ENCODE measurements at regions not wholly inside any gene's neighbourhood (a gene's known extent, or its start where the extent isn't known, plus 50 kb on each side); places are given as distances from the start of the nearest gene placed in this dataset.
"Not testable (repeated sequence)": the region's sequence is repeated elsewhere in the genome, so short reads cannot be mapped to it uniquely, and the experiment has no call there.

DNA sequence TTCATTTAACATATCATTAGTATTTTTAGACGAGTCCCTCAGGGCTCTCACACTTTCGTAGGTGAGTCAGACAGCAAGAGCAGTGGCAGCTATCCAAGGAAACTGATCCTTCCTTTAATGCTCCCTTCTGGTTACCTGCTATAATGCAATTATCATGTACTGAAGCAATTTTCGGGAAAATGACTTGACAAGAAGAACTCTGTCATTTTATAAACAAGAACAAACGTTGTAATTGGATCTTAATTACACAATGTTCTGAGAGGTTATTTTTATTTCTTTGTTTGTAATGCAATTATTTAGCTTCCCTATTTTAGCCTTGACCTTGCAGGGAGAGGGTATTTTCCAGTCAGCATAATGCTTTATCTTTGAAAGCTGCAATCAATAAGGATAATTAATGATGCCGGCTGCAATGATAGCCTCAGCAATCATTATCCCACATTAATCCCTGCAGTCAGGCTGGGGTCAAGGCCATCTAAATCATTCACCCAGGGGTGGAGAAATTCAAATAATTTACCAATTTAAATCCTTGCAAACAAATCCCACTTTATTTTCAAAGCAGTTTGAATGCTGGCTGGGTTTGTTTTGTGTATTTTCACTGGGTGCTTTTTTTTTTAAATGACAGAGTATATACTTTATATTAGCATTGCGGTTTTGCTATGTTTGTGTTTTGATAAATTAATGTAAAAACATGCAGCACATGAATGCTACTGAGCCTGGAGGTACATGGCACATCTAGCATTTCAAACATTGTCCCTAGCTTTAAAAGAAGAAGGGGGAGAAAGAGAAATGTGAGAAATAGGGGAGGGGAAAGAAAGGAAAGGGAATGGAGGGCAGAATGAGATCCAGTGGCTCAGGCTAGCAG, 249.9 kb downstream of the SHOX2 start:
- DNase-seq = no peak

DNA sequence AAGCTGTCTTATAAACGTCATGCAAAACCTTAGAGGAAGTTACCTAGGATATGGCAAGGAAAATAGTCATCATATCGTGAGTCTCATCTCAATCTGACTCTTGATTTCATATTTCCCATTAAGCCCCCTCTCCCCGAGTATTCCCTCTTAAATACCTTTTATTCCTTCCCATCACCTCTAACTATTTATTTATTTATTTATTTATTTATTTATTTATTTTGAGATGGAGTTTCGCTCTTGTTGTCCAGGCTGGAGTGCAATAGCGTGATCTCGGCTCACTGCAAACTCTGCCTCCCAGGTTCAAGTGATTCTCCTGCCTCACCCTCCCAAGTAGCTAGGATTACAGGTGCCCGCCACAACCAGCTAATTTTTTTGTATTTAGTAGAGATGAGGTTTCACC, 260.4 kb downstream of the SHOX2 start:
- not testable (repeated sequence) for DNase-seq

DNA sequence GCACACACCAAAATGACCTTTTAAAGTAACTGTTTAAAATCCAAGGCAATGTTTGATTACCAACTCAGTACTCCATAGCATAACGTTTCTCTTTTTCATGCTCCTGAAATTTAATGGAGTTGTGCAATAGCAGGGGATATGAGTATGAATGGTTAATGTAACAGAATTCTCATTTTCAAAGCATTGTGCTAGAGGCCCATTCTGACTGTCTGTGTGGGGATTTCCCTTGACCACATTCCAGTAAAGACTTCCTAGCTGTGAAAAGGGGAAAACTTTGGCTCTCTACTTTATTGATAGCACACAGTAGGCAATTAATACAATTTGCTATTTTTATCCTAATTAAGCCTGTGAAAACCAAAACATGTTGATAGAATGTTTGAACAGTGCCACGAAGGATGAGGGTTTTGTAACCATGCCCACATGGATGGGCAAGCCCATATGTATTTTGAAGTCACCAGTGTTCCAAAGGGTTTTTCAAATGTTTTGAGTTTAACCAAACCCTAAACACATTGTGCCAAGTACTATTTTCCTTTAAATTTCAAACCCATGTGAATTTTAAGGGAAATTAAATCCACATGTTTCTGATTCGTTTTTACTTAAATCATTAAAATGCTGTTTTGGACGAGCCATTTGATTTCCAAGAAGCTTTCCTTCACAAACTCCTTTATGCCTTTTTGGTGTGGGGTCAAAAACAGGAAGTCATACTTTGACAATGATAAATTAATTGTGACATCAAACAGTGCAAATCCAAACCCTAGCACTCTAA, 261.2 kb downstream of the SHOX2 start:
- no peak for DNase-seq

DNA sequence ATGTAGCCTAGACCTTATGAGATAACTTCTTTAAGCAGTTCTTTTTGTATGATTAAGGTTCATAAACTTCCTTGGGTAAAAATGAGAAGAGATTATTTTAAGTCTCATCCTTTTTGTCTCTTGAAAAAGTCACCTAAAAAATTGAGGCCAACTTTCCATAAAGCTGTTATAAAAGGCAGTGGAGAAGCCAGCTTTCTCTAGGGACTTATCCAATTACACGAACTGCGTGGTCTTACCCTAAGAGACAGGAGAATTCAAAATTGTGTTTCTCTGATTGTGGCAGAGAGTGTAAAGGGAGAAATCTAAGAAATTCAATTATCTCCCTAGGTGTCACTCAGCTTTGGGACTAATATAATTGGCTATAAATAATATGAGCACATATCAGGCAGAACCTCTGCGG, 262.0 kb downstream of the SHOX2 start:
- no peak for DNase-seq

DNA sequence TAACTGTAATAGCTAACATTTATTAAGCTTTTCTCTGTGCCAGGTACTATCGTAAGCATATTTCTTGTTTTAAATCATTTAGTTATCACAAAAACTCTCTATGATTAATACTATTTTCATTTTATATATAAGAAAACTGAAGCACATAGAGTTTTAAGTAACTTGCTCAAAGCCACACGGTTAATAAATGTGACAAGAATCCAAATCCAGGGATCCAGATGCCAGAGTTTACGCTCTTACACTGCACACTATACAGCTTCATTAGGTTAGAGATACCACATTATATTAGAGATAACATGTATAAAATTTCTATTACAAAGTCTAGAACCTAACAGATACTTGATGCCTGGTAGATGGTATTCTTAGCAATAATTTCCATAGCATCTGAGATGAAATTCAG, 265.2 kb downstream of the SHOX2 start:
- no peak for DNase-seq

DNA sequence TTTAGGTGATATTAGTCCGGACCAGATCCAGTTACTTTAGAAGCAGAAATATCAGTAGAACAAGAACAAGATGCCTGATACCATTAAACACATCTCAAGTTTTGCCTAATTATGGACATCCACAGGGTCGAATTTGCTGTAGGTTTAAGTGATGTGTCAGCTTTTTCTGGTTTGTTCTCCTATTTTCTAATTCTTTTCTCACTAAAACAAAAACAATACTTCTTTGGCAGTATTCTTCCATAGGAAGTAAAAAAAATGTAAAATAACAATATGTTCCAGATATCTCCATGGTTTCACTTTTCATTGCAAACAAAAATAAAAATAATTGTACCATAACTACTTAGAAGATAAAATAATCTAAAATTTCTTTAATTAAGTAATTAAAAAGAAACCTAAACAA, 265.7 kb downstream of the SHOX2 start:
- no peak for DNase-seq

DNA sequence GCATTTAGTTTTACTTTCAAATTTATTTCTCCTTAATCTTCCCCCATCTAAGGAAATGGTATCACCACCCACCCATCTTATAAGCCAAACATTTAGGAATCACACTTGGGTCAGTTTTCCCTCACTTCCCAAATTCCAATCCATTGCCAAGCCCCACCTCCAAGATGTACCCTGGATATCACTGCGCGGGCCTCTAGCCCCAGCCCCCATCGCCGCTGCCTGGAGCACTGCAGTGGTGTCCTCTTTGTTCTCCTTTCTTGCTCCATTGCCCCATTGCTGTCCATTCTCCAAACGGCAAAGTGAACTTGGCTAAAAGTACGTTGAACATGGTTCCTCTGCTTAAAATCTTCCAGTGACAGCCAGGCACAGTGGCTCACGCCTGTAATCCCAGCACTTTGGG, 267.8 kb downstream of the SHOX2 start:
- DNase-seq = no peak

DNA sequence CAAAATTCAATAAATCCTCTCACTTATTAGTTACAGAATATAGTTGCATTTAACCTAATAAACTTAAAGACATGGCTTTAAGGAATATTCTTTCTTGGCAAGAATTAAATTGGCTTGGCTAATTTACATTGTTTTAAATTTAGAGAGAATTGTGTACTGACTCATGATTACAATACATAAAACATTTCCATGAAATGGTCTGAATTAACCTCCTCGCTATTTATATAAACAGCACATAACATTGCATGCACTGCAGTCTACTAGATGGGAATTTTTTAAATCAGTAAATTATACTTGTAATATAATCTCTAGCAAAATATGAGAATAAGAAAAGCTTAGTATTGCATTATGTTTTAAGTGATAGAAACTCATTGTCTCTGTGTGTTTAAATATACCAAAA, 268.9 kb downstream of the SHOX2 start:
- DNase-seq = no peak

DNA sequence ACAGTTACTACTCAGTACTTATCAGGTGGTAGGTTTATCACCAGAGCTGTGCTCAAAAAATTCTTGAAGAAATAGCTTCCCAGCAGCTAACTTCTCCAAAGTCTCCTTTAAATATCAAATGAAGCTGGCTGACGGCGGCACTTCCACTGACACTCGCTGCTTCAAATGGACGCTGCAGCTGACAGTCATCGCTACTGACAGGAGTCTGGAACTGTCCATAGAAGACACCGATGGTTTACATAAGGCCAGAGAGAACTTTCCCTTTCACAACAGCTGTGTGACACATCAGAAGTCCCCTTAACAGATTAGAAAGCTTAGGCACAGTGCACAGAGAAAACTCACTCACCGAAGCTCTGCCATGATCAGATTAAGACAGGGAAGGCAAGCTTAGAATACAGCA, 270.2 kb downstream of the SHOX2 start:
- no peak for DNase-seq

DNA sequence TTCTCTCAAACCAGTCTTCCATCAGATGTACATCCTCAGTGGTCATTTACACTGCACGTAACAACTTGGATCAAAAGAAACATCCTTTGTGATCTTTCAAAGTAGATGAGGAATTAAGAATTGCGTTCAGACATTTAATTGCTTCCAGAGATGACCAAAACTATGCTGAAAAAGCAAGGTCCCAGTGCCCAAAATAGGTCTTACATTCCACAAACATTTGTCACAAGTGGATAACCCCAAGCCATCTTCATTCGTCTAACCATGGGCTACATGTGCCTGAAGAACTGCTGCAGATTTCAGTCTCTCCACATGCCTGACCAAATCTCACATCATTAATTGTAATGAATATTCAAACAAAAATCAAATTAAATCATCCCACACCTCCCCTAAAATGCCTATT, 273.6 kb downstream of the SHOX2 start:
- DNase-seq = no peak

DNA sequence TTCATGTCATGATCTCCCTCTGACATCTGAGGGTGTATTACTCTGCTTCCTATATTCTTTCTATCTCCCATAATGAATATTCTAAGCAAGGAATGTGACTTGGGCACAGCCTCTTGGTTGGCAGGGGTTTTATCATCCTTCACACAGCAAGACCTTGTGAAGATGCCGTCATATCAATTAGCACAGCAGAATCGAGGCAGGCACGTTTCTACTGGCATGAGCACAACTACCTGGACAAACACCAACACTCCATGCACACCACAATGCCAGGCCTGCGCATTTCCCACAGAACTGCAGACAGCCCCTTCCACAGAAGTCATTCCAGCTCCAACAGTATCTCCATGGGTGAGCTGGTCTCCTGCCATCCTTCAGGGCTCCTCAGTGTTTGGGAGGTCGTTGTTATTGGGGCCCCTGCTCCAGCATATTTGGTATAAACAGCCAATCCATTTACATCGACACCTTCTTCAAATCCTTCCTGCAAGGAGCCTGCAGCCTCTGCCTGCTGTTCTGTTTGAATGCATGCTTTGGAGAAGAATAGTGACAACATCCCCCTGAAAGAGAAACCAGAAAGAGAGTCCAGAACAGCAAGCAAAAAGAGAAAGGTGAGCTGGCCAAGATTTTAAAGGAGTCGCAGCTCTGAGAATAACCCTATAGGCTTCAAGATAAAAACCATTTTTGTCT, 275.5 kb downstream of the SHOX2 start:
- no peak for DNase-seq

DNA sequence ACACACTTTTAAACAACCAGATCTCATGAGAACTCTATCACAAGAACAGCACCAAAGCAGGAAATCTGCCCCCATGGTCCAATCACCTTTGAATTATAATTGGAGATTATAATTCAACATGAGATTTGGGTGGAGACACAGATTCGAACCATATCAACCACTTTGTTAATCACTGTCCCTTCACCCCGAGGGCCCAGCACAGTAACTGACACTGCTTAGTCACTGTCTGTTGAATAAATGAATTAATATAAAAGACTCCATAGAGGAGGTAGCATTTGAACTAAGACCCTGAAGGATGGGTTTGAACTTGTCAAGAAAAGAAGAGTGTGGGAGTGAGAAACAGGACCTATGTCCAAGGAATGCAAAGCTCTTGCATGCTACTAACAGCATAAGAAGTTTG, 276.4 kb downstream of the SHOX2 start:
- DNase-seq = no peak

DNA sequence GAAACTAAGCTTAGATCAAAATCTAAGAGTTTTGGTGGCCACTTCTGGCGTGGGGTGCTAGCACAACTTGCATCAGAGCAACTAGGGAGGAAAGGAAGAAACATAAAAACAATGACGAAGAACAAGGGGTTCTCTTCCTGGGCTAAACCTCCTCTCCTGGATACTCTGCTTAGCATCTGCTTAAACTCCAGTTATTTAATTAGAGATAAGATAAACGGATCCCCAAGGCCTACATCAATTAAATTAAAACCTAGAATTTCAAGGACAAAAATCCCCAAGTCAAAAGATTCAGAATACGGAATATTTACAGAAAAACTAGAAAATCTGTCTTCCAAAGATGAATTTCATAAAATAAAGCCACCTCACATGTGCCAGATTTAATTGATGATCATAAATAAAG, 281.9 kb downstream of the SHOX2 start:
- no peak for DNase-seq

DNA sequence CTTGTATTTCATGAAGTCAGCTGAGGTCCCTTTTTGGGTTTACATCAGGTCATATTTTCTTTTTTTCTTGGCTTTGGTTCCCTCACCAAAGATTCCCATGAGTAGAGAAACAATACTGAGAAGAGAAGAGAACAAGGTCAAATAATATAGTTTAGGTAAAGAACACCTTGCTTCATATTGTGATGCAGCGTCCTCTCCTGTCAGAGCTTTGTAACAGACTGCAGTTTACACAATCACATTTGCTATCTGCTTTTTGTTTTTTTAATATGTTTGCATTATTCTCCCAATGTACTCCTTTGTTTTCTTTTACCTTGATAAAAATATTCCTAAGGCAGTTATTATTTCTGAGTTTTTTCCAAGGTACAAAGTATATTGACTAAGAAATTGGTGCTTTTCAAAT, 283.2 kb downstream of the SHOX2 start:
- DNase-seq = no peak

DNA sequence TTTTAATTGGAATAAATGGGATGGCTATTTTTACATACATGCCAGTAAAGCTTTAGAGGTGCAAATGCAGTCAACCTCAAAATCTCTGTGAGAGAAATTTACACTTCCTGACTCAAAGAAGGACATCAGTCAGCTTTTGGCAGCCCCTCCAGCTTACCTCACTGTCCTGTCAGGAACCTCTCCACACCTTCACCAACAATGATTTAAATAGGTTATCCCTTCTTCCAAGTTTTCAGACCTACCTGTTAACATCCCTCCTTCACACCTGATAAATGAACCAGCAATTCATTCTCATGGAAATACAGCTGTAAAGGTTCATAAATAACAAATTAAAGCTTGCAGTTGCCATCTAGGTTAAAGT, 286.1 kb downstream of the SHOX2 start:
- DNase-seq = no peak

DNA sequence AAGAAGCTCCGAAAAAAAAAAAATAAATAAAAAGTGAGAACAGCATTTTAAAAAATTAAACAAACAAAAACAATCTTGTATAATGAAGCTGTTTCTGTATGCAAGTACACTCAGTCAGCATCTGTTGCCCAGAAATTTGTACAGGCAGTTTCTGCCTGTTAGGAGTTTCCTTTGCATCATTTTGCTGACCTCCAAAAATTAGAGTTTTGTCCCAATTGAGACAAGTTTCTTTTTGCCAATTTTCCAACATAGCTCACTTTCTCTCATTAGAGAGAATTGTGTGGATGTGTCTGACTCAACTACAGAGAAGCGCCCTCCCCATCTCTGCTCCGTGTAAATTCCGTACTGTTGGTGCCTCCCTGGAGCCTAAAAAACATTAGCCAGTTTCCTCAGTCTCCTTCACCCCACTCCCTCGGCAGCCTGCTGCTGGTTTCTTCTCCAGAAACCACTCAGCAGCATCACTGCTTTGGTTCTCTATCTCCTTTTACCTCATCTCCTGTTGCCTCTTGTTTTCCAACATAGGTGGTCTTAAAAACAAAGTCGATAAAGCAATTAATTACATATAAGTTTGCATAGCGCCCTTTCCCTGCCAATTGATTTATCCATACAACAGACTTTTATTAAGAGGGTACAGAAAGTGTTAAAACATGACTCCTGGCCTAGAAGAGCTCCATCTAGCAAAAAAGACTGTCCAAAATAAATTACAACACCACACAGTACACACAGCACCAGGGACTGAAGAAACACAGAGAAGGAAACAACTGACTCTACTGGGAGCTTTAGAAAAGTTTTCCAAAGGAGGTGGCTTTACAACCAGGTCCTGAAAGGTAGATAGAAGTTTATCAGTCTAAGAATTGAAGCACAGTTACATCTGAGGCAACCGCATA, 286.7 kb downstream of the SHOX2 start:
- no peak for DNase-seq

DNA sequence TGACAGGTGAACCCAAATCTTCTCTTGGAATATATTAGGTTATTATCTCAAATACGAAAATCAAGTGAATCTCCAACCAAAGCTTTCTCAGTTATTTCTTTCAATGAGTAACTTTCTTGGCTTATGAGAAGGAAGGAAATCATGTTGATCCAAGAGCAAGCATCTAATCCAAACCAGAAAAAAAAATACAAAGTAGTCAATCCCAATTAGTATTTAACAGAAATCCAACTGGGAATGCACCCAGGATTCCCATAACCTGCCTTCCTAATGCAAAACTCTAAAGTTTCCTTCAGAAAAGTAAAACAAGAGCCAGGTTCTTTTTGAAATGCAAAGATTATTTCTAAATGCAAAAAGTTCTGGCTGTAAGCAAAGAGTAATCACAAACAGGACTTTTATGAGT, 289.3 kb downstream of the SHOX2 start:
- no peak for DNase-seq

DNA sequence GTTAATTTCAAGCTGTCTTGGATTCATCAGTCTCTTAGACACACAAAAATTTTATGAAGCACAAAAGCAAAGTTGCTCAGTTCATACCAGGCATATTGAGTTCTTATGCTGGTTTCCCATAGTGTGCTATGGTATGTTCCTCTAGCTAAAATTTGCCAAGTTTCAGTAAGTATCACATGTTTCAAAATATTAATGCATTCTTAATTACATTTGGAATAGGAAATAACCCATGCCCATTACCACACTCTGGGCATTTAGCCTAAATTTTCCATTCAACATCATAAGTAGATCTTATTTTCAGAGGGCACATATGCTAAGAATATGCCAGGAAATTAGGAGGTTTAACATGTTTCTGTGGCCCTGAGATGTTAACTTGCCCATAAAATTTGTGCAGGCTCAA, 289.9 kb downstream of the SHOX2 start:
- no peak for DNase-seq

DNA sequence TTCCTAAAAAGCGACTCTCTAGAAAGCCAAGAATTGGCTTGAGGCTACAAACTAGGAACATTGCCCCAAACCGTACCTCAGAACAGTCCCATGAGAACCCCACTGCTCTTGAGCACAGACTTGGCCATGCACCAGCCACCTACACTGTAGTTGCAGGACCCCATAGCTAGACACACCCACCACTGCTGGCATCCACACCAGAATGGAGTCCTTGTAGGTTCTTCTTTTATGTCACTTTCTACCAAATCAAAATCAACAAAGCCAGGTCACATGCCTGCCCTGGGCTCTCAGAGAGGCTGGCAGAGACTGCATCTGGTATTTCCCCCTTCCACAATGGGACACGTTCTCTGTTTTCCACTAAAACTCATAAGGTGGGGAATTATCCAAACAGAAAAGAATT, 290.5 kb downstream of the SHOX2 start:
- no peak for DNase-seq

DNA sequence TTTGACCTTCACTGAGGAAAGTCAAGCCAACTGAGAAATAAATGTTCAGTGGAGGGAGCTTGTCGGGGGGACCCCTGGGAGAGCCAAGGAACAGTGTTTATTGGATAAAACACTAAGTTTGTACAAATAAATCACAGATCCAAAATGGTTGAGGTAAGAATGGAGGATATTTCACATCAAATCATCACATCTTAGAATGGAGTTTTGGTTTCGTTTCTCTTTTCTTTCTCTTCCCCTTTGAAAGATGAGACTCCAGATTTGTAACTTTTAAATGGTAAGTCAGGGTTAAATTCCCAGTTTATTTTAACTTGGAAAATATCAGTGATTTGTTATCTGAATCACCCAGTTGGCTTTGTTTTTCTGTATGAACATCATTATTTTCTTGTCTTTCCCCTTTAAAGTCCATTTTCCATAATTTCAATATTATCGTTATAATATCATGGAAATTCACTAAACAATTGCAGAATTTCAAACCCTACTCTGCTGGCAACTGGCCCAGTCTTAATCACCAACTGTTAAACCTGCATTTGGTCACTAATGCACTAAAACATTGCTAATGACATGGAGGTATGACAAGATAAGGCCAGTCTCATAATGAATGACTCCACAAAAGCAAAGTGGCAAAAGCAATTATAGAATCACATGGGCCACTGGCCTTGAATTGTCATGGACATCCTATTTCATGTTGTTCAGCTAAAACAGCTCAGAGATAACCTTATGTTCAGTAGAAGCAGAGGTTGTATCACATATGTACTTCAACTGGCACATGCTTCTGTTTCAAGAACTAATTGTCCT, 295.1 kb downstream of the SHOX2 start:
- no peak for DNase-seq

DNA sequence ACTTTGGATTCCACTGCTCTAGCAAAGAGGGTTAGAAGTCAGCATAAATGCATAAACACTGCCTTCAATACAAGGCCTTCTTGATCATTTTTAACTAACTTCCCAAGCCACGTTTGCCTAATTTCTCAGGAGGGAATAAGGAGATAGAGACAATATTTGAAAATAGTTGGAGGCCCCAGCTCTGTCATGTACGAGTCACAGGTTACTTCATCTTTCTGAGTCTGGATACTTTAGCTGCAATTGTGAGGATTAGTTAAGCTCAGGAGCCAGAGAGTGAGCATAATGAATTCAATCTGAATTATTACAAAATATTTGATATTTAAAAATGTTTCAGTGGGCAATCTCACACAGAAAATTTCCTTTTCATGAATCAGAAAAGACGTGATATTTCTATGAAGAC, 298.9 kb downstream of the SHOX2 start:
- DNase-seq = no peak

DNA sequence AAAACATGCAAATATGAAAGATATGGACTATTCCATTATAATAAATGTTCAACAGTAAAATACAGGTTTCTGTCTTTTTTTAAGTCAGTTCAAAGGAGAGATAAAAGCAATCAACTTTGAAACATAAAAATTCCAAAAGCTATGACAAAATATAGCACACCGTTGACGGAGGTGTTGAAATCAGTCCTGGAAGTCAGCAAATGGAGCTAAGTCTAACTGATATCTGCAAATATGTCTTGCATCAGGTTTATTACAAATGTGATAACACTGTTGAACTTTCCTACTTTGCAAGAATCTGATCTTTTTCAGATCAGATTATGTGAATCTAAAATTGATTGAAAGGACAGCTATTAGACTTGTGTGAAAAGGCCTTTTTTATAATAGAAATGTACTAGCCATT, 300.7 kb downstream of the SHOX2 start:
- no peak for DNase-seq

Data from occipital lobe (tissue), 1 donor.